NCI-H2081 (cell line): ENCODE measurements at regions not wholly inside any gene's neighbourhood (a gene's known extent, or its start where the extent isn't known, plus 50 kb on each side); places are given as distances from the start of the nearest gene placed in this dataset.
A peak's percentile ranks its signal among the peaks of the same experiment; 100 is the strongest.
"Not testable (repeated sequence)": the region's sequence is repeated elsewhere in the genome, so short reads cannot be mapped to it uniquely, and the experiment has no call there.

ENCODE experiments used
- DNase-seq, 2 experiments: peaks; one replicate each; lab custom pipeline; 2025; lab: John Stamatoyannopoulos, UW

DNA sequence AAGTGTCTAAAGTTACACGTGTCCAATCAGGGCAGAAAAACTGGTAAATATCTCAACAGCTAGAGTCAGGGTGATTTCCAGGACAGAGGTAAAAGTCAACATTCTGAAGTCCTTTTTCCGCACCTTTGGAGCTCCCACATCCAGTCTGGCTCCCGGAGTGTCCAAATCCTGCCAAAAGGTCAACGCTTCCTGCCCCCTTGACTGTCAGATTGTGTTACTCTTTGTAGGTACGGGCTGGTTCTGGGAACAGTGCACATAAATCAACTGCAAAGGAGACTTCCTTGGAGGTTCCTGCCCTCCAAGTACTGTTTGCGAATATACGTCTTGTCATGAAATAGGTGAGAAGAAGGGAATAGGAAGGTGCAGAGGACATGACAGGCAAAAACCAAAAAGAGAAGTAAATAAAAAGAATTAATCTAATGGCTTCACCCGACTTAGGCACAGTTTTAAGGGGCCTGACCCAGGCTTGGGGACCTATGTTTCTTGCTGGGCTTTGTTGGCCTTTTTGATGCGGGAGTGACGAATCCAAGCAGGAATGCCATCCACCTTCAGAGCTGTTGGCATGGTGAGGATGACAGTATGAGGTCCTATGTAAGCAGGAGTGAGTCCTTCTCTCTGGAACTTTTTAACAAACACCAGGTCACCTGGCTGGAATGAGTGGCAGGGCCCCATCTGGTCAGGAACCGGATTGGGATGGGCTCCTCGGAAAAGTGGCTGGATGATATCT, 155.4 kb downstream of the TRIM27 start:
- no peak for DNase-seq

- no peak for DNase-seq
These were observed 154.0 kb downstream of the TRIM27 start for GRCh38 chr6:28769626-28770402.

GRCh38 chr6:28770732-28771131, 153.1 kb downstream of the TRIM27 start:
- no peak for DNase-seq

DNA sequence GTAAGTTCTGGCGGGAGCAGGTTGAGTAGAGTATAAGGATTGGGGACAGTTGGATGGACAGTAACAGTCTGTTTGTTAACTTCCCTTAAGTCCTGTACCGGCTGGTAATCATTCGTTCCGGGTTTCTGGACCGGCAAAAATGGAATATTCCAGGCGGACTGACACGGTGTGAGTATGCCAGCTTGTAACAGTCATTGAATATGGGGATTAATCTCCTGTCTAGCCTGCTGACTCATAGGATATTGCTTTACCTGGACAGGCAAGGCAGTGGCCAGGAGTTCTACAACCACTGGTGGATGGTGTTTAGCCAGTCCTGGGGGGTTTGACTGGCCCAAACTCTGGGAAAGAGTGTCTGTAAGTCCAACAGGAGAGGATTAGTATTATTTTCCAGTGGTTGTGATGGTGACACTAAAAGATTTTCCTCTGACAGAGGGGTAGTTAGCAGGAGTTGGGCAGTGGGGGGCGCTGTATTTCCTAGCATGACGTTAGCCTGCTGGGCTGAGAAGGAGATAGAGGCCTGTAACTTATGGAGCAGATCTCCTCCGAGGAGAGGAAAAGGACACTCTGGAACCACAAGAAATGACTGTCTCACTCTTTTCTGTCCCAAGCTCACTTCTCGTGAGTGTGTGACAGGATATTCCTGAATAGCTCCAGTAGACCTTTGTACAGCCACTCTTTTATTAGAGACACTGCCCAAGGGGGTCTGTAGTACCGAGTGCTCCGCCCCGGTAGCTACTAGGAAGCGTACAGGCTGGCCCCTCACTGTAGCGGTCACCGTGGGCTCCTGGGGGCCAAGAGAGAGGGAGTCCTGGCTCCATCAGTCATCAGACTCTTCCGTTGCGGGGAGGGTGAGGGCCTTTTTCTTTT, 152.2 kb downstream of the TRIM27 start:
- no peak for DNase-seq

- no peak for DNase-seq
These were observed 151.1 kb downstream of the TRIM27 start for GRCh38 chr6:28772480-28773381.

GRCh38 chr6:28774292-28775051, 149.3 kb downstream of the TRIM27 start:
- DNase-seq, result no peak

DNA sequence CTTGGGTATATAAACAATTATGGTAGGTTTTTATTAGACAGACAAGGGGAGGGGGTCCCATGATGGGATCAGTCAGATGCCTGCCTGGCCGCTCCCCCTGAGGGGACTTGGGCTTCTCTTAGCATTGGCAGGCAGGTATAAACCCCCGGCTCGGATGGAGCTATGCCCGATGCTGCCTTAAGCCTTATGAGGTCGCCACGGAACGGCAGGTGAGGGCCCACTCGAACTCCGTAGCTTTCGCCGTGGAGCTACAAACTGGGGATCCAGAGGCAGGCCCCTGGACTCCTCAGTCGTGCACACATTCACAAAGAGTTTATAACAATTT, 148.8 kb downstream of the TRIM27 start:
- DNase-seq, result no peak

- DNase-seq, result no peak
These were observed 148.2 kb downstream of the TRIM27 start for GRCh38 chr6:28775405-28776129.

DNA sequence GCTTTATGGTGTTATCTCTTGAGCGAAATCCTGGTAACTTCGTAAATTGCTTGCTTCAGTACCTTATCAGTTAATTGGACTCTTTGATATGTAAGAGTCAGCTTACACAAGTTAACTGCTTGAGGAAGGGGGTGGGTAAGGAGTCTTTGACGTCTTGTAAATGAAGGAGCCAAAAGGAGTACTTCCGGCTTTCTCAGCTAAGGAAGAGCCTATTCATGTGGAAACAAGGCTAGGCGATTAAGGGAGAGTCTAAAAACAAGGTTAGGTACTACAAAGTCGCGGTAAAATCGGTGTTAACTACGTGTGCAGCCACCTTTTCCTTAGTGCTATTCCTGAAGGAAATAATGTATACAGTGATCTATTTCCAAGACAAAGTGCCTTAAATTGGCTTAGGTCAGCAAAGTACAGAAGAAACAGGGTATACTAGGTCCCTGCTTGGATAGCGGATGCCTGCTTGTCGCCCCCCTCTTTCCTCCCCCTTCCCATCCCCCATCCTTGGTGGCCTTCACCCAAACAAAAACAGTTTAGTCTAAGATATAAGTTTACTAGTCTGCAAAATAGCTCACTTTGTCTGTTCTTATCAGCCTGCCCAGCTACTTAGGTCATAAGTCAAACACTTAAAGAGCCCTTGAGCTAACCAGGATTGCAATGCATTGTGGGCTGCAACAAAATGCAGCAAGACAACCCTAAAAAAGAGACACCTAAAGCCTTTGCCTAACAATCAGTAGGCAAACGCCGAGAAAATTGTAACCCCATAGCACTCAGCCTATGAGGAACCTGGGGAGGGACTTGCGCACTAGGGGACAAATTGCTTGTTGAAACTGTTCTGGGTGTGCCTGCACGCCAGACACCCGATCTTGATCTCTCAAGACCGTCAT, 147.3 kb downstream of the TRIM27 start:
- no peak for DNase-seq

DNA sequence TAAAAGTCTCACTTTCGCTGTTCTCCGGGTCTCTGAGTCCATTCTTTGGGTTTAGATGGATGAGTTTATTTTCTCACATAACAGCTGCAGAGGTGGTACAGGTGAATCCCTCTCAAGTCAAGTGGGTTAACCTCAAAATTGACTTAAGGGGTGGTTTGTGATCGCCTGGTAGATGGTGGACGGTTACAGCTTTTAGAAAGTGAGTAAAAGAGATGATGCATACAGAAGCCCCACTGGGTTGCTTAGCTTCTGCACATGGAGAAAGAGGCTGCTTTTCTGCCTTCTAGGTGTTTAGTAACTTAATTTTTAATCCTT, 146.7 kb downstream of the TRIM27 start:
- no peak for DNase-seq

DNA sequence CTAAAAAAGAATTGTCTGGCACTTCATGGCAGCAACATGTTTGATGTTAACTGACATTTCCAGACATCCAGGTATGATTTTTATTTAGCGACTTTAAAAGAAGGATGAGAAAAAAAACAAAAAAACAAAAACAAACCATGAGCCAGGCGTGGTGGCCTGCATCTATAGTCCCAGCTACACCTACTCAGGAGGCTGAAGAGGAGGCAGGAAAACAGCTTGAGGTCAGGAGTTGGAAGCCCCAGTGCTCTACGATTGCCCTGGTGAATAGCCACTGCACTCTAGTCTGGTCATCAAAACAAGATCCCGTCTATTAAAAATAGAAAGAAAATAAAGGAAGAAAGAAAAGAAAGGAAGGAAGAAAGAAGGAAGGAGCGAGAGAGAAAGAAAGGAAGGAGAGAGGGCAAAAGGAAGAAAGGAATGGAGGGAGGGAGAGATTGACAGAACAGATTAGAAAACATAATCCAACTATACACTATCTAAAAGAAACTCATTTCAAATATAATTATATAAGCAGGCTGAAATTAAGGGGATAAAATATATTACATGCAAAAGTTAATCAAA, 141.6 kb downstream of the TRIM27 start:
- DNase-seq, result no peak

DNA sequence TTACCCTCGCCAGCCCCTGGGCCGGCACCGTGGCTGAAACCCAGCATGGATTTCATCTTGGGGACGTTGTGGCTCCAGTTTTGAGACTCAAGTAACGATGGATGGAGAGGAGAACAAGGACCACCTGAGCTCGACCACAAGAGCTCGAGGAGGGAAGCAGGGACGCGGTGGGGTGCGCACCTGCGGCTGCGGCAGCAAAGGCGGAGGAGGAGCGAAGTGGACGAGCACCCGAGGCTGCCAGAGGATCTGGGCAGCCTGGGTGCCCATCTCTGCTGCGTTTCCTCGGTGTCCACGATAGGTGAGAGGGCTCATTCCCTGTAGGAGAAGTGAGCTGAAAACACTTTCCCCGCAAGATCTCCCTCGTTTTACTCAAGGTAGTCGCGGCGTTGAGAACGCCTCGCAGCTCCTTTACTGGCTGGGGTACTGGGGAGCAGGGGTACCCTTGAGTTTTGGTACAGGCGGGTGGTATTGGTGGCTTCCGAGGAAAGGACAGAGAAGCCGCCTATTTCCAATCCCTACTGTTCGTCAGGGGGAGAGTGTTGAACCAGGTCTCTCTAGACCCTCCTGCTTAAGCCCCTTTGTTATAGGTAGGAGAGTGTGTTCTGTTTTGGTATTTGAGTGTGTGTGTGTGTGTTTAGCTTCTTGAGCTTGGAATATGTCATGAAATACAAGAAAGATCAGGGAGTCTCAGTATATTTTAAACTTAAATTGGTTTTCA, 137.7 kb downstream of the TRIM27 start:
- no peak for DNase-seq

- DNase-seq, result peak; percentile 41 to 61
These were observed 134.2 kb downstream of the TRIM27 start for GRCh38 chr6:28789553-28790083.

- DNase-seq, result no peak
These were observed 132.8 kb downstream of the TRIM27 start for GRCh38 chr6:28791002-28791383.

DNA sequence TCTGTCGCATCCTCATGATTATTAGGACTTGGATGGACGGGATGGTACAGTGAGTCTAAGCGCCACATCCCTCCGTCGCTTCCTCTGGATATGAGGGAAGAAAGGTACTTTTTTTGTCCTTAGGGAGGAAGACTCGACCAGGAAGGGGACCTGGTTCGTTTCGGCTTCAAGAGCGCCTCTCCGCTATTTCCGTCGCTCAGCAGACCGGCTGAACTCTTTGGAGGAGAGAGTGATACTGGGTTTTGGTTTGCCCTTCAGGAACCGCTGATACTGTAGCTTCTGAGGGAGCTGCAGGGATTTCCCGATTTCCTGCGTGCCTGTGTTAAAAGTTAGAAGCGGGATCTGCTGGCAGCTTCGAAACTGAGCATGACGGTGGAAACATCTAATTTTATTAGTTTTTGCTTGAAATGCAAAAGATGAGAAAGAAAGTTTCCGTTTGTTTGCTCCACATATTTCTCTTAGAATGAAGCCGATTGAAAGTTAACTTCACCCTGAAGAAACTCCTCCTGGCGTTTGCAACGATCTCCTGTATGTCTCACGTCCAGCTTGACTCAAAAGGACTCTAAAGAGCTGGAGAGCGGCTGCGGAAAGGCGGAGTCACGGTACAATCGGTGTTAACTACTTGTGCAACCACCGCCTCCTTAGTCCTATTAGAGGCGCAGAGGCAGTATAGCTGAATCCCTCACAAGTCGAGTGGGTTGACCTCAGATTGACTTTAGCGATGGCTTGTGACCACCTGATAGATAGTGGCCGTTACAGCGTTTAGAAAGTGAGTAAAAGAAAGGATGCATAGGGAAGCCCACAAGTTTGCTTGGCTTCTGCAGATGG, 129.4 kb downstream of the TRIM27 start:
- DNase-seq, result peak in 1 of 2 experiments; percentile 2

DNA sequence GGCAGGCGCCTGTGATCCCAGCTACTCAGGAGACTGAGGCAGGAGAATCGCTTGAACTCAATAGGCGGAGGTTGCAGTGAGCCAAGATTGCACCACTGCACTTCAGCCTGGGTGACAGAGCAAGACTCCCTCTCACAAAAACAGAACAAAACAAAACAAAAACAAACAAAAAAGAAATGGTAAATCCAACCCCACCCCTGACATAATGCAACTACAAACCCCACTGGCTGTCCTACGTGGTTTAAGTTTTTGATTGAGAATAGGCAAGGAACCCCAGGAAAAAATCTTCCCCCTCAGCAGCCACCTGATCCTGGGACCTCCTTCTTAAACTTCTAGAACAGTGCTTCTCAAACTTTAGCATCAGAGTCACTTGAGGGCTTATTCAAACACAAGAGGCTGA, 123.1 kb downstream of the TRIM27 start:
- DNase-seq, result not testable (repeated sequence)
